Activated CD8-positive, alpha-beta T cell treated with anti-CD3 and anti-CD28 coated beads for 36 hours (primary cell): ENCODE measurements at regions not wholly inside any gene's neighbourhood (a gene's known extent, or its start where the extent isn't known, plus 50 kb on each side); places are given as distances from the start of the nearest gene placed in this dataset.

ENCODE experiments used
- ATAC-seq: fragments of 200-7000 bp; cut with Tn5 transposase; one replicate; pipeline ENCODE4 v1.10.0; 2021; ENCODE audit warnings: mild to moderate bottlenecking, moderate library complexity
- CTCF ChIA-PET: fragments of 350-600 bp; sonication (Branson Sonifier 250); formaldehyde crosslinking; loops from one replicate; lab custom pipeline; 2021; ENCODE audit warnings: antibody characterized with exemption; lab: Charles Lee
- POLR2A ChIA-PET: fragments of 350-600 bp; sonication (Branson Sonifier 250); formaldehyde crosslinking; loops from one replicate; lab custom pipeline; 2021; ENCODE audit warnings: antibody characterized with exemption; lab: Charles Lee
- DNase-seq: peaks from one replicate; pipeline ENCODE4 v3.0.0-alpha.2; 2020
- H3K27ac Mint-ChIP-seq: one replicate; pipeline ENCODE4 v1.8.0; 2021; ENCODE audit warnings: mild to moderate bottlenecking, mixed read lengths
- H3K27me3 Mint-ChIP-seq: one replicate; pipeline ENCODE4 v1.8.0; 2021; ENCODE audit warnings: mixed read lengths
- H3K36me3 Mint-ChIP-seq: one replicate; pipeline ENCODE4 v1.8.0; 2021; ENCODE audit warnings: low read depth, mixed read lengths
- H3K4me1 Mint-ChIP-seq: one replicate; pipeline ENCODE4 v1.8.0; 2021; ENCODE audit warnings: low read depth, mixed read lengths
- H3K4me3 Mint-ChIP-seq: one replicate; pipeline ENCODE4 v1.8.0; 2021; ENCODE audit warnings: mild to moderate bottlenecking, moderate library complexity, mixed read lengths
- H3K9me3 Mint-ChIP-seq: one replicate; pipeline ENCODE4 v1.8.0; 2021; ENCODE audit warnings: mixed read lengths
- CTCF ChIP-seq: fragments of 200-600 bp; IDR thresholded peaks from one replicate; pipeline ENCODE4 v1.8.0; 2022; ENCODE audit warnings: antibody characterized with exemption, mild to moderate bottlenecking
- intact Hi-C: fragments of 100-400 bp; cut with micrococcal nuclease; formaldehyde crosslinking; loops from one replicate; pipeline ENCODE4 v1.10.0; 2022

- Mint-ChIP-seq H3K27ac (no peak overlapping the region), H3K4me1 (no peaks in the 10 kb centered on the region), H3K36me3 (no peaks in the 10 kb centered on the region), H3K9me3 (peaks cover 4% of the 10 kb centered on the region), H3K4me3 (no peak overlapping the region), H3K27me3 (peaks cover 1% of the 10 kb centered on the region)
- DNase-seq (no peak), ATAC-seq (no peak)
- ChIA-PET CTCF (interaction anchor here (1.0 kb wide), 1 partner anchor 418 kb away, joined by 3 read pairs; no protein-coding TSS in a partner anchor), POLR2A (no interaction called here)
- intact Hi-C loops: no loop called here
- TF ChIP-seq CTCF: no peak
Observed at GRCh38 chr6:170208651-170209353, 82.1 kb downstream of the DLL1 start.

- ChIA-PET POLR2A (no interaction called here), CTCF (interaction anchor here (0.5 kb wide), 1 partner anchor 333 kb away, joined by 3 read pairs; no protein-coding TSS in a partner anchor)
- DNase-seq (no peak), ATAC-seq (no peak)
- TF ChIP-seq CTCF: no peak
- peaks cover 1% of the 10 kb centered on the region for H3K27me3 Mint-ChIP-seq
- H3K27ac Mint-ChIP-seq: no peak overlapping the region
- H3K4me3 Mint-ChIP-seq: no peak overlapping the region
- H3K4me1 Mint-ChIP-seq: no peaks in the 10 kb centered on the region
- intact Hi-C loops: no loop called here
- H3K36me3 Mint-ChIP-seq: no peaks in the 10 kb centered on the region
- H3K9me3 Mint-ChIP-seq: peaks cover 4% of the 10 kb centered on the region
Observed at GRCh38 chr6:170208182-170208601, 82.7 kb downstream of the DLL1 start.

DNA sequence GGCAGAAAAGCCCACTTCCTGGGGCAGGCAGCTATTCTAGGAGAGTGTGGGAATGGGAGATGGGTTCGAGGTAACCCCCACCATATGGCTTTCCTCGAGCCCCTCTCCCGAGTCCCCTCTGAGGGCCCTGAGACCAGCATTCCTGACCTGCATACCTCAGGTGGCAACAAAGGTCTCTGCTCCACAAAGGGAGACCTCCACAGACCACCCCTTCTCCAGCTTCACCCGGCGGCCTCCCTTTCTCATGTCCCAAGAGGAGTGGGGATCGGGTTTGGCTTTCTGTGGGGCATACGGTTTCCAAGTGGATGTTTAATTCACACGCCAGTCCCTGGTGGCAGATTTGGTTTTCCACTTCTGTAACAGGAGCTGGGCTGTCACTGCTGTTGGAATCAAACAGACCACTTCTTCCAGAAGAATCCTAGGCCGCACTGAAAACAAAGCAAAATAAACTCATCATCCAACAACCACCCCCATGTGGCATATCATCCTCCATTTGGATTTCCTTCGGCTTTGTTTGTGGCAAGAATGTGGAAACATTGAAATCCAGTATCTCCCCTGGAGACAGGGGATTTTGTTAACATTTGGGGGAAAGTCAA lies 83.2 kb downstream of the DLL1 start:
- intact Hi-C loops: no loop called here
- Mint-ChIP-seq H3K27ac (no peak overlapping the region), H3K9me3 (peaks cover 4% of the 10 kb centered on the region), H3K4me3 (no peak overlapping the region), H3K4me1 (no peaks in the 10 kb centered on the region), H3K27me3 (peaks cover 1% of the 10 kb centered on the region), H3K36me3 (no peaks in the 10 kb centered on the region)
- ChIA-PET CTCF (interaction anchor here (0.5 kb wide), 1 partner anchor 332 kb away, joined by 3 read pairs; no protein-coding TSS in a partner anchor), POLR2A (no interaction called here)
- ATAC-seq (no peak), DNase-seq (no peak)
- TF ChIP-seq CTCF: no peak

DNA sequence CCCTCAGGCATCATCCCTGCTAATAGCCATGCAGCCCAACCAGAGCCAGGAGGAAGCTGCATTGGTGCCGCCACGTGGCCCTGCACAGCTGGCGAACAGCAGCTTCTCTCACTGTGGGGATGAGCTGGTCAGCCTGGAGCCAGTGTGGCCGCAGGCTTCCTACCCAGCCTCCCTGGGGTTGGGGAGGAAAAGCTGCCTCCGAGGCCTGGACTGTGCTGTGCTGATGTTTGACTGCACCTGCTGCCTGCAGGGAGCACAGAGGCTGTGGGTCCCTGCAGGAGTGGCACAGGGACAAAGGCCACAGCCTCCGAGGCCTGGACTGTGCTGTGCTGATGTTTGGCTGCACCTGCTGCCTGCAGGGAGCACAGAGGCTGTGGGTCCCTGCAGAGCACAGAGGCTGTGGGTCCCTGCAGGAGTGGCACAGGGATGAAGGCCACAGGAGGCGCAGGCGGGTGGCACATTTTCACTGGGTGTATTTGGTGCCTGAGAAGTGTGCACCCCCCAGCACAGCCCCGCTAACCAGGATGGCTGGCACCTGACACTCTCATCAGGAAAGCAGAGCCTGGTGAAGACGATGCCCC lies 83.9 kb downstream of the DLL1 start:
- ChIA-PET POLR2A (no interaction called here), CTCF (no interaction called here)
- no peak overlapping the region for H3K4me3 Mint-ChIP-seq
- peaks cover 4% of the 10 kb centered on the region for H3K9me3 Mint-ChIP-seq
- no peak for TF ChIP-seq CTCF
- H3K36me3 Mint-ChIP-seq: no peaks in the 10 kb centered on the region
- peaks cover under 1% of the 10 kb centered on the region for H3K27me3 Mint-ChIP-seq
- ATAC-seq (no peak), DNase-seq (no peak)
- H3K27ac Mint-ChIP-seq: no peak overlapping the region
- H3K4me1 Mint-ChIP-seq: no peaks in the 10 kb centered on the region
- intact Hi-C loops: no loop called here

DNA sequence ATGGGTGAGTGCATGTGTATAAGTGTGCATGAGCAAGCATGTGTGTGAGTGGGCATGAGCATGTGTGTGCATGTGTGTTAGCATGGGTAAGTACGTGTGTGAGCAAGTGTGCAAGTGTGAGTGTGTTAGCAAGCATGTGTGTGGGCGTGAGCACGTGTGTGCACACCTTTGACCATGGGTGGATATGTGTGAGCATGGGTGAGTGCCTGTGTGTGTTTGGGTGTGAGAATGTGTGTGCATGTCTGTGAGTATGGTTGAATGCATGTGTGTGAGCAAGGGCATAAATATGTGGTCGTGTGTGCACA lies 84.6 kb downstream of the DLL1 start:
- ChIA-PET CTCF (no interaction called here), POLR2A (no interaction called here)
- Mint-ChIP-seq H3K4me3 (no peak overlapping the region), H3K36me3 (no peaks in the 10 kb centered on the region), H3K4me1 (no peaks in the 10 kb centered on the region), H3K9me3 (peaks cover 4% of the 10 kb centered on the region), H3K27ac (no peak overlapping the region), H3K27me3 (no peaks in the 10 kb centered on the region)
- intact Hi-C loops: no loop called here
- TF ChIP-seq CTCF: no peak
- ATAC-seq: no peak
- no peak for DNase-seq
